Heart left ventricle (tissue), 13 donors: ENCODE measurements at regions not wholly inside any gene's neighbourhood (a gene's known extent, or its start where the extent isn't known, plus 50 kb on each side); places are given as distances from the start of the nearest gene placed in this dataset.

Experiments used
- POLR2A ChIP-seq, 2 donors: fragments of 450-650 bp; IDR thresholded peaks; one replicate each; pipeline ENCODE4 v1.6.1; 2017; ENCODE audit warnings: antibody characterized with exemption in 2 of 2, mild to moderate bottlenecking in 2 of 2, moderate library complexity in 2 of 2
- TF ChIP-seq, protein P1 (sequence below), 12 donors: fragments of 200-600 bp; sonication (generic) in 4 of 12; IDR thresholded peaks; one replicate each; pipeline versions ENCODE4 v1.5.0 to v1.8.0; 2018 to 2022; ENCODE audit warnings: antibody characterized with exemption in 12 of 12, mild to moderate bottlenecking in 5 of 12
- donor health status: ischemic (EF 13 %, LVEDD 7.1; RV severe dilation, severe dysfunction).
- donor health status: DM: no; HTN: yes; CAD: no.
- donor health status: DM: no; HTN: no; CAD: no.
- donor health status: ischemic (EF 25% LVEDD 6.9; RV normal size, moderate dysfunction).
- donor health status: ischemic (EF 25% LVEDD 5.7; RV mildly dilated, moderate dysfunction).
- donor health status: ischemic (EF 35%, LVEDD 5.7; RV mildly dilated, moderate dysfunction).
- donor health status: nonischemic (EF 11% LVEDD 7.7; RV severe dilation, severe dysfunction).
- donor health status: DM: yes; HTN: yes; CAD: no.
- donor health status: PGD.
- donor health status: ischemic (EF 29% LVEDD 5.4; RV normal size, mild dysfunction).
- donor health status: nonischemic (EF 23%, LVEDD 6.1; RV moderate dilation, normal function).

DNA sequence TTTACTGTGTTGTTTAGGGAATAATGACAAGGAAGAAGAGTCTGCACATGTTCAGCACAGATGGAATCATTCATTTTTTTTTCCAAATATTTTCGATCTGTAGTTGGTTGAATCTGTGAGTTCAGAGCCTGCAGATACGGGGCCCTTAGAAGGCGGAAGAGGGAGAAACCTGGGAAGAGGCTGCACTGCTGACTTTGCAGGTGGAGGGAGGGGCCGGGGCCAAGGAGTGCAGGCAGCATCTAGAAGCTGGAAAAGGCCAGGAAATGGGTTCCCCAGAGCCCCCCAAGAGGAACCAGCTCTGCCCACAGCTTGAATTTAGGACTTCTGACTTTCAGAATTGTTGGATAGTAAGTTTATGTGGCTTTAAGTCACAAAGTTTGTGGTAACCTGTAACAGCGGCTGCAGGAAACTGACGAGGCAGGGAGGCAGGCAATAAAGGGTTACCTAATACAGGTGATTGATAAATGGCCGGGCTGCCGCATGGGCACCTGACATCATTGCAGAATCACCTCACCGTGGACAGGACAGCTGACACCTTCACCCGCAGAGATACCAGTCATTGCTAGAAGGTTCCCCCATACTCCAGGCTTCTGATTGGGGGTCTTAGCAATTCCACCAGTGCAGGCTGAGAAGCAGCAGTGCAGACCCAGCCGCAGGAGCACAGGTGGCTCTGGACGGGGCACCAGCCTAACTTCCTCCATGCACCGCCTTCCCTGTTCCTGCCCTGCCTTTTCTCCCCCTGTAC lies 181.3 kb downstream of the IRF8 start:
- no peak for TF ChIP-seq POLR2A (IDR thresholded peaks at IDR 0.05)
- TF ChIP-seq, protein P1, sequence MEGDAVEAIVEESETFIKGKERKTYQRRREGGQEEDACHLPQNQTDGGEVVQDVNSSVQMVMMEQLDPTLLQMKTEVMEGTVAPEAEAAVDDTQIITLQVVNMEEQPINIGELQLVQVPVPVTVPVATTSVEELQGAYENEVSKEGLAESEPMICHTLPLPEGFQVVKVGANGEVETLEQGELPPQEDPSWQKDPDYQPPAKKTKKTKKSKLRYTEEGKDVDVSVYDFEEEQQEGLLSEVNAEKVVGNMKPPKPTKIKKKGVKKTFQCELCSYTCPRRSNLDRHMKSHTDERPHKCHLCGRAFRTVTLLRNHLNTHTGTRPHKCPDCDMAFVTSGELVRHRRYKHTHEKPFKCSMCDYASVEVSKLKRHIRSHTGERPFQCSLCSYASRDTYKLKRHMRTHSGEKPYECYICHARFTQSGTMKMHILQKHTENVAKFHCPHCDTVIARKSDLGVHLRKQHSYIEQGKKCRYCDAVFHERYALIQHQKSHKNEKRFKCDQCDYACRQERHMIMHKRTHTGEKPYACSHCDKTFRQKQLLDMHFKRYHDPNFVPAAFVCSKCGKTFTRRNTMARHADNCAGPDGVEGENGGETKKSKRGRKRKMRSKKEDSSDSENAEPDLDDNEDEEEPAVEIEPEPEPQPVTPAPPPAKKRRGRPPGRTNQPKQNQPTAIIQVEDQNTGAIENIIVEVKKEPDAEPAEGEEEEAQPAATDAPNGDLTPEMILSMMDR (IDR thresholded peaks at IDR 0.05) = no peak
